GM12873 (cell line): ENCODE measurements at regions not wholly inside any gene's neighbourhood (a gene's known extent, or its start where the extent isn't known, plus 50 kb on each side); places are given as distances from the start of the nearest gene placed in this dataset.

Experiments
- CTCF ChIP-seq: IDR thresholded peaks from 2 replicates; pipeline ENCODE4 v1.5.1; 2012; ENCODE audit warnings: low read depth, mild to moderate bottlenecking, moderate library complexity, low read length, control low read depth; ENCODE audit not compliant: insufficient read depth; ENCODE audit errors: missing control alignments

GRCh38 chr20:16801919-16802651 lies 53.9 kb downstream of the OTOR start:
- TF ChIP-seq CTCF: peak; percentile 85

GRCh38 chr20:16802652-16802935 lies 54.4 kb downstream of the OTOR start:
- TF ChIP-seq CTCF: no peak

GRCh38 chr20:16803965-16804792 lies 56.0 kb downstream of the OTOR start:
- TF ChIP-seq CTCF: peak; percentile 77

GRCh38 chr20:16804793-16805187 lies 56.6 kb downstream of the OTOR start:
- no peak for TF ChIP-seq CTCF

GRCh38 chr20:16806061-16806460 lies 57.9 kb downstream of the OTOR start:
- no peak for TF ChIP-seq CTCF

- no peak for TF ChIP-seq CTCF
Observed at GRCh38 chr20:16806886-16807285, 58.7 kb downstream of the OTOR start.

- TF ChIP-seq CTCF: no peak
Observed at GRCh38 chr20:16808796-16809195, 60.6 kb downstream of the OTOR start.
